ENCODE measurements at regions not wholly inside any gene's neighbourhood (a gene's known extent, or its start where the extent isn't known, plus 50 kb on each side); places are given as distances from the start of the nearest gene placed in this dataset.

DNA sequence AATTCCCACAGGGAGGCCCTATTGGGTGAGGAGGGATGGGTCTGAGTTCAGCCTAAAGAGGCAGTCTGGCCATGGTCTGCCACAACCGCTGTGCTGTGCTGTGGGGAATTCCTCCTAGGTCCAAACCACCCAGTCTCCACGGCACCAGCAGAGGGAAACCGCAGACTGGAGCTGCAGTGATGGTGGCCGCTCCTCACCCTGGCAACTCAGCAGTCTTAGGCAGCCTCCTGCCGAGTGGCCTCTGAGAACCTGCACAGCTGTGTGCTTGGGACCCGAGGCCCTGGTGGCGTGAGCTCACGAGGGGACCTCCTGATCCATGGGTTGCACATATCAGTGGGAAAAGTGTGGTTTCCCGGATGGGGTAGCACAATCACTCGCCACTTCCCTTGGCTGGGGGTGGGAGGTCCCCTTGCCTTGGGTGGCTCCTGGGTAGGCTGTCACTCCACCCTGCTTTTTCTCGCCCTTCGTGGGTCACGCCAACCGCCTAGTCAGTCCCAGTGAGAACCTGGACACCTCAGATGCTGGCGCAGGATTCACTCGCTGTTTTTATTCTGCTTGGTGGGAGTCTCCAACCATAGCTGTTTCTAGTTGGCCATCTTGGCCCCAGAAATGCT, 242.2 kb downstream of the CDH26 start:
- Histone ChIP-seq H3K4me1 (no peaks in the 10 kb centered on the region), H2AFZ (replicated peaks) (no peak overlapping the region), H3K36me3 (no peaks in the 10 kb centered on the region), H4K20me1 (ENCODE audit: low read depth) (no peaks in the 10 kb centered on the region), H3K27ac (no peak overlapping the region), H3K4me3 (no peak overlapping the region), H3K9me3 (ENCODE audit: low read depth) (no peaks in the 10 kb centered on the region), H3K79me2 (ENCODE audit: low read depth) (no peaks in the 10 kb centered on the region), H3K9ac (no peak overlapping the region), H3K27me3 (no peaks in the 10 kb centered on the region), H3K4me2 (no peak overlapping the region), H3F3A (ENCODE audit: low read depth) (no peaks in the 10 kb centered on the region)
- Mint-ChIP-seq H3K36me3 (peaks cover 2% of the 10 kb centered on the region), H3K9me3 (peaks cover 15% of the 10 kb centered on the region), H3K27me3 (ENCODE audit: insufficient read depth, low read depth) (peaks cover 2% of the 10 kb centered on the region), H3K4me1 (peaks cover 2% of the 10 kb centered on the region), H3K27ac (no peak overlapping the region), H3K4me3 (no peak overlapping the region)
- DNase-seq (ENCODE audit: low spot score) = no peak
- TF ChIP-seq, protein P1, sequence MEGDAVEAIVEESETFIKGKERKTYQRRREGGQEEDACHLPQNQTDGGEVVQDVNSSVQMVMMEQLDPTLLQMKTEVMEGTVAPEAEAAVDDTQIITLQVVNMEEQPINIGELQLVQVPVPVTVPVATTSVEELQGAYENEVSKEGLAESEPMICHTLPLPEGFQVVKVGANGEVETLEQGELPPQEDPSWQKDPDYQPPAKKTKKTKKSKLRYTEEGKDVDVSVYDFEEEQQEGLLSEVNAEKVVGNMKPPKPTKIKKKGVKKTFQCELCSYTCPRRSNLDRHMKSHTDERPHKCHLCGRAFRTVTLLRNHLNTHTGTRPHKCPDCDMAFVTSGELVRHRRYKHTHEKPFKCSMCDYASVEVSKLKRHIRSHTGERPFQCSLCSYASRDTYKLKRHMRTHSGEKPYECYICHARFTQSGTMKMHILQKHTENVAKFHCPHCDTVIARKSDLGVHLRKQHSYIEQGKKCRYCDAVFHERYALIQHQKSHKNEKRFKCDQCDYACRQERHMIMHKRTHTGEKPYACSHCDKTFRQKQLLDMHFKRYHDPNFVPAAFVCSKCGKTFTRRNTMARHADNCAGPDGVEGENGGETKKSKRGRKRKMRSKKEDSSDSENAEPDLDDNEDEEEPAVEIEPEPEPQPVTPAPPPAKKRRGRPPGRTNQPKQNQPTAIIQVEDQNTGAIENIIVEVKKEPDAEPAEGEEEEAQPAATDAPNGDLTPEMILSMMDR (IDR thresholded peaks at IDR 0.05) = no peak

DNA sequence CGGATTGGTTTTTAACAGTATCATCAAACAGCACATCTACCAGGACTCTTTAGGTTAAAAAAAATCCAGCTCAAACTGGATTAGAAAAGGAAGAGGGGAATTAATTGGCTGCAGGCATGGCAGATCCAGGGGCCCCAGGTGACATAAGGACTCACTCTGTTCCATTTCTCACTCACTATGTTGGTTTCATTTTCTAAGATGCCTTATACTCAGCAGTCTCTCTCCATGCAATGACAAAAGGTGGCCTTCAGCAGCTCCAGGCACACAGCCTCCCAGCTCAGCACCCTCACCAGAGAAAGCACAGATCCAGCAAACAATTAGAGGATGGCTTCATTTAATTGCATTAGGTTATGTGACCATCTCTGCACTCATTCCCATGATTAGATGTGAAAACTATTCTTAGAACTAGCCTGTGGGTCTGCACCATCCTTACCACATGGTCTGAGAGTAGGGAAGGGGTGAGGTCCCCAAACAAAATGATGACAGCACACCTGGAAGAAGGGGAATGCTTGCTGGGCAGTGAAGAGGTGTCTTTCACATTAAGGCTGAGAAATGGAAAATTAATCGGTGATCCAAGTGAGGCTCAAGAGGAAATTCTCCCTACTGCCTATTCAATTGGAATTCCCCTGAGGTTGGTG, 243.1 kb downstream of the CDH26 start:
- TF ChIP-seq, protein P1 (IDR thresholded peaks at IDR 0.05) = no peak
- no peak for TF ChIP-seq EZH2 (IDR thresholded peaks at IDR 0.05)
- no peak for TF ChIP-seq EZH2phosphoT487 (IDR thresholded peaks at IDR 0.05)
- H2AFZ ChIP-seq (replicated peaks) = no peak overlapping the region

DNA sequence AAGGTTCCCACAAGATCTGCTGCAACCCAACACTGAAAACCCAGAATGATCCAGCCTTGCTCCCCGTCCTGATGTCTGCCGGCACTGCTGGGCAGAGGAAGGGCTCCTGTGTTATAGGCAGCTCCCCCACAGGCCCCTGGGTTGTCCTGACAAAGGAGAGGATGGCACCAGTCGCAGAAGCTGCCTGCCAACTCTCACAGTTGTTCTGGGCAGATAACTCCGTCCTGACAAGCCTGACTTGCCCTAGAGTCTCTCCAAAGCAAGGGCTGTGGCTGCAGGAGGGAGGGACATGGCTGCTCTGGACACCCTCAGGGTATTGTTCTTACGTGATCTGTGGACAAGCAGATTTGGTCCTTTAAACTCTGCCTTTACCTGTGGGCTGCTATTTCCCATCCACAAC, 243.8 kb downstream of the CDH26 start:
- no peaks in the 10 kb centered on the region for H3K4me1 ChIP-seq
- H3K4me3 ChIP-seq = no peak overlapping the region
- H3K4me3 Mint-ChIP-seq = no peak overlapping the region
- H3K79me2 ChIP-seq (ENCODE audit: low read depth) = no peaks in the 10 kb centered on the region
- H3K27ac ChIP-seq = no peak overlapping the region
- no peak overlapping the region for H2AFZ ChIP-seq (replicated peaks)
- peaks cover 2% of the 10 kb centered on the region for H3K36me3 Mint-ChIP-seq
- DNase-seq (ENCODE audit: low spot score) = no peak
- peaks cover 6% of the 10 kb centered on the region for H3K4me1 Mint-ChIP-seq
- no peak overlapping the region for H3K27ac Mint-ChIP-seq
- no peaks in the 10 kb centered on the region for H3K9me3 ChIP-seq (ENCODE audit: low read depth)
- H3K27me3 Mint-ChIP-seq (ENCODE audit: insufficient read depth, low read depth) = peaks cover 2% of the 10 kb centered on the region
- no peaks in the 10 kb centered on the region for H3K36me3 ChIP-seq
- no peak overlapping the region for H3K4me2 ChIP-seq
- H3K27me3 ChIP-seq = no peaks in the 10 kb centered on the region
- no peak overlapping the region for H3K9ac ChIP-seq
- TF ChIP-seq, protein P1 (IDR thresholded peaks at IDR 0.05) = no peak
- no peak for TF ChIP-seq EZH2 (IDR thresholded peaks at IDR 0.05)
- no peak for TF ChIP-seq EZH2phosphoT487 (IDR thresholded peaks at IDR 0.05)
- H4K20me1 ChIP-seq (ENCODE audit: low read depth) = no peaks in the 10 kb centered on the region
- H3F3A ChIP-seq (ENCODE audit: low read depth) = no peaks in the 10 kb centered on the region
- H3K9me3 Mint-ChIP-seq = peaks cover 14% of the 10 kb centered on the region

More for the DNA sequence above, 243.1 kb downstream of the CDH26 start:
- no peaks in the 10 kb centered on the region for H3K79me2 ChIP-seq (ENCODE audit: low read depth)
- H3K9ac ChIP-seq = no peak overlapping the region
- H3K4me1 ChIP-seq = no peaks in the 10 kb centered on the region
- no peaks in the 10 kb centered on the region for H3K27me3 ChIP-seq
- no peaks in the 10 kb centered on the region for H3K9me3 ChIP-seq (ENCODE audit: low read depth)
- Mint-ChIP-seq H3K4me1 (peaks cover 5% of the 10 kb centered on the region), H3K27me3 (ENCODE audit: insufficient read depth, low read depth) (peaks cover 2% of the 10 kb centered on the region), H3K4me3 (no peak overlapping the region), H3K27ac (no peak overlapping the region), H3K36me3 (peaks cover 2% of the 10 kb centered on the region), H3K9me3 (peaks cover 14% of the 10 kb centered on the region)
- H4K20me1 ChIP-seq (ENCODE audit: low read depth) = no peaks in the 10 kb centered on the region
- H3K27ac ChIP-seq = no peak overlapping the region
- H3F3A ChIP-seq (ENCODE audit: low read depth) = no peaks in the 10 kb centered on the region
- no peak overlapping the region for H3K4me3 ChIP-seq
- H3K4me2 ChIP-seq = no peak overlapping the region
- H3K36me3 ChIP-seq = no peaks in the 10 kb centered on the region
- DNase-seq (ENCODE audit: low spot score) = no peak
